ENCODE measurements at regions not wholly inside any gene's neighbourhood (a gene's known extent, or its start where the extent isn't known, plus 50 kb on each side); places are given as distances from the start of the nearest gene placed in this dataset.

- peaks cover 22% of the 10 kb centered on the region for H3K4me1 ChIP-seq (ENCODE audit: insufficient read depth, low read length, poor library complexity, severe bottlenecking)
- no peaks in the 10 kb centered on the region for H3K36me3 ChIP-seq (ENCODE audit: insufficient read depth, low read length, poor library complexity, severe bottlenecking)
- H3K9me3 ChIP-seq (ENCODE audit: low read depth, low read length, poor library complexity, severe bottlenecking): no peaks in the 10 kb centered on the region
- no peaks in the 10 kb centered on the region for H3K27me3 ChIP-seq (replicated peaks; ENCODE audit: insufficient read depth, low read depth, low read length, poor library complexity)
- CTCF ChIA-PET: no interaction called here
- H3K27ac ChIP-seq (ENCODE audit: low read depth, low read length, poor library complexity, severe bottlenecking): no peak overlapping the region
- no TSS peak for BruUV-seq (replicated peaks)
- DNase-seq (ENCODE audit: low spot score): no peak
- TF ChIP-seq EZH2 (IDR thresholded peaks at IDR 0.05; ENCODE audit: borderline replicate concordance, low read depth, low read length, poor library complexity, severe bottlenecking) (no peak), CTCF (conservative IDR thresholded peaks at IDR 0.05; ENCODE audit: low read depth, low read length) (no peak)
- no peak overlapping the region for H3K4me3 ChIP-seq (ENCODE audit: low read depth, low read length, poor library complexity, severe bottlenecking)
- intact Hi-C loops (cut with micrococcal nuclease; ENCODE audit: unreplicated experiment): loop anchor here (10.0 kb wide), 2 partner anchors 505 to 575 kb away; no protein-coding TSS in a partner anchor
- POLR2A ChIA-PET (ENCODE audit: low non-redundant PET): no interaction called here
These were observed 685.5 kb upstream of the CITED2 start for GRCh38 chr6:140059947-140060346.

GRCh38 chr6:140058863-140059262 is 684.4 kb upstream of the CITED2 start:
- Histone ChIP-seq H3K4me3 (ENCODE audit: low read depth, low read length, poor library complexity, severe bottlenecking) (no peak overlapping the region), H3K36me3 (ENCODE audit: insufficient read depth, low read length, poor library complexity, severe bottlenecking) (no peaks in the 10 kb centered on the region), H3K27ac (ENCODE audit: low read depth, low read length, poor library complexity, severe bottlenecking) (no peak overlapping the region), H3K9me3 (ENCODE audit: low read depth, low read length, poor library complexity, severe bottlenecking) (no peaks in the 10 kb centered on the region), H3K4me1 (ENCODE audit: insufficient read depth, low read length, poor library complexity, severe bottlenecking) (peaks cover 22% of the 10 kb centered on the region), H3K27me3 (replicated peaks; ENCODE audit: insufficient read depth, low read depth, low read length, poor library complexity) (no peaks in the 10 kb centered on the region)
- DNase-seq (ENCODE audit: low spot score): no peak
- ChIA-PET POLR2A (ENCODE audit: low non-redundant PET) (no interaction called here), CTCF (no interaction called here)
- intact Hi-C loops (cut with micrococcal nuclease; ENCODE audit: unreplicated experiment): loop anchor here (10.0 kb wide), 2 partner anchors 506 to 576 kb away; no protein-coding TSS in a partner anchor
- TF ChIP-seq EZH2 (IDR thresholded peaks at IDR 0.05; ENCODE audit: borderline replicate concordance, low read depth, low read length, poor library complexity, severe bottlenecking) (no peak), CTCF (conservative IDR thresholded peaks at IDR 0.05; ENCODE audit: low read depth, low read length) (no peak)
- BruUV-seq (replicated peaks): no TSS peak

- POLR2A ChIA-PET (ENCODE audit: low non-redundant PET): interaction anchor here (0.6 to 1.1 kb wide), 3 partner anchors 49 to 683 kb away, joined by 3 to 16 read pairs (median 4); no protein-coding TSS in a partner anchor
- DNase-seq (ENCODE audit: low spot score): peak; percentile 79
- H3K4me3 ChIP-seq (ENCODE audit: low read depth, low read length, poor library complexity, severe bottlenecking): no peak overlapping the region
- peaks cover 51% of the 10 kb centered on the region for H3K4me1 ChIP-seq (ENCODE audit: insufficient read depth, low read length, poor library complexity, severe bottlenecking)
- peak; percentile 71 for TF ChIP-seq CTCF (conservative IDR thresholded peaks at IDR 0.05; ENCODE audit: low read depth, low read length)
- no peak for TF ChIP-seq EZH2 (IDR thresholded peaks at IDR 0.05; ENCODE audit: borderline replicate concordance, low read depth, low read length, poor library complexity, severe bottlenecking)
- no peaks in the 10 kb centered on the region for H3K9me3 ChIP-seq (ENCODE audit: low read depth, low read length, poor library complexity, severe bottlenecking)
- CTCF ChIA-PET: interaction anchor here (0.6 to 1.7 kb wide), 4 partner anchors 34 to 683 kb away, joined by 4 to 6 read pairs (median 6); no protein-coding TSS in a partner anchor
- BruUV-seq (replicated peaks): no TSS peak
- intact Hi-C loops (cut with micrococcal nuclease; ENCODE audit: unreplicated experiment): loop anchor here (10.0 kb wide), 2 partner anchors 512 to 582 kb away; no protein-coding TSS in a partner anchor
- H3K36me3 ChIP-seq (ENCODE audit: insufficient read depth, low read length, poor library complexity, severe bottlenecking): no peaks in the 10 kb centered on the region
- no peaks in the 10 kb centered on the region for H3K27me3 ChIP-seq (replicated peaks; ENCODE audit: insufficient read depth, low read depth, low read length, poor library complexity)
- peak overlapping the region; percentile 98 for H3K27ac ChIP-seq (ENCODE audit: low read depth, low read length, poor library complexity, severe bottlenecking)
These were observed 678.6 kb upstream of the CITED2 start for GRCh38 chr6:140052736-140053729.

All from A673 (cell line).